GM23248 (cell line): ENCODE measurements at regions not wholly inside any gene's neighbourhood (a gene's known extent, or its start where the extent isn't known, plus 50 kb on each side); places are given as distances from the start of the nearest gene placed in this dataset.
"Not testable (repeated sequence)": the region's sequence is repeated elsewhere in the genome, so short reads cannot be mapped to it uniquely, and the experiment has no call there.

Source experiments
- DNase-seq: peaks from one replicate; pipeline ENCODE4 v3.0.0-alpha.2; 2015
- H2AFZ ChIP-seq: fragments of 200-600 bp; sonication (generic); 2 replicates; pipeline ENCODE4 v1.6.1; 2016; ENCODE audit warnings: antibody characterized with exemption
- H3F3A ChIP-seq: fragments of 200-600 bp; sonication (generic); 2 replicates; pipeline ENCODE4 v1.6.1; 2016; ENCODE audit warnings: mild to moderate bottlenecking, antibody characterized with exemption, mixed run types; ENCODE audit not compliant: insufficient read depth
- H3K27ac ChIP-seq: fragments of 200-600 bp; sonication (generic); 2 replicates; pipeline ENCODE4 v1.5.1; 2016; ENCODE audit warnings: mild to moderate bottlenecking
- H3K27me3 ChIP-seq: fragments of 200-600 bp; sonication (generic); replicated peaks from 2 replicates; pipeline ENCODE4 v1.6.1; 2016; ENCODE audit warnings: mild to moderate bottlenecking; ENCODE audit not compliant: insufficient read depth
- H3K36me3 ChIP-seq: fragments of 200-600 bp; sonication (generic); 2 replicates; pipeline ENCODE4 v1.6.1; 2016; ENCODE audit warnings: low read depth, mild to moderate bottlenecking
- H3K4me1 ChIP-seq: fragments of 200-600 bp; sonication (generic); 2 replicates; pipeline ENCODE4 v1.6.1; 2016; ENCODE audit warnings: mild to moderate bottlenecking; ENCODE audit not compliant: insufficient read depth
- H3K4me2 ChIP-seq: fragments of 200-600 bp; sonication (generic); one replicate; pipeline ENCODE4 v1.6.1; 2016; ENCODE audit warnings: mild to moderate bottlenecking; ENCODE audit not compliant: unreplicated experiment
- H3K4me3 ChIP-seq: fragments of 200-600 bp; sonication (generic); 2 replicates; pipeline ENCODE4 v1.5.1; 2016; ENCODE audit warnings: mild to moderate bottlenecking
- H3K79me2 ChIP-seq: fragments of 200-600 bp; sonication (generic); 2 replicates; pipeline ENCODE4 v1.6.1; 2016; ENCODE audit warnings: mild to moderate bottlenecking; ENCODE audit not compliant: insufficient read depth
- H3K9ac ChIP-seq: fragments of 200-600 bp; sonication (generic); 2 replicates; pipeline ENCODE4 v1.6.1; 2016; ENCODE audit warnings: mild to moderate bottlenecking
- H3K9me2 ChIP-seq: fragments of 200-600 bp; sonication (generic); 2 replicates; pipeline ENCODE4 v1.6.1; 2016; ENCODE audit warnings: mixed run types, mild to moderate bottlenecking, moderate library complexity; ENCODE audit not compliant: insufficient read depth
- H3K9me3 ChIP-seq: fragments of 200-600 bp; sonication (generic); one replicate; pipeline ENCODE4 v1.6.1; 2017; ENCODE audit warnings: low read depth
- H4K20me1 ChIP-seq: fragments of 200-600 bp; sonication (generic); 2 replicates; pipeline ENCODE4 v1.6.0; 2016; ENCODE audit not compliant: insufficient read depth
- EZH2 ChIP-seq: fragments of 200-600 bp; sonication (generic); IDR thresholded peaks from 2 replicates; pipeline ENCODE4 v1.6.1; 2018; ENCODE audit warnings: antibody characterized with exemption, mild to moderate bottlenecking; ENCODE audit not compliant: insufficient read depth, poor library complexity, severe bottlenecking
- EZH2phosphoT487 ChIP-seq: fragments of 200-600 bp; sonication (generic); IDR thresholded peaks from 2 replicates; pipeline ENCODE4 v1.6.1; 2018; ENCODE audit warnings: antibody characterized with exemption, moderate library complexity, mild to moderate bottlenecking, low read depth; ENCODE audit not compliant: insufficient read depth
- WGBS, 2 experiments: methylation state at CpG; one replicate each; pipeline ENCODE4 v1.1.6; 2015 to 2017; ENCODE audit warnings: low lambda C conversion rate in 2 of 2, low coverage in 1 of 2; ENCODE audit errors: missing lambda C conversion rate in 2 of 2; 5-methylcytosine and 5-hydroxymethylcytosine counted together
- in situ Hi-C: fragments of 300-500 bp; cut with MboI; formaldehyde crosslinking; loops from 2 replicates; pipeline ENCODE4 v1.15.0; 2020

DNA sequence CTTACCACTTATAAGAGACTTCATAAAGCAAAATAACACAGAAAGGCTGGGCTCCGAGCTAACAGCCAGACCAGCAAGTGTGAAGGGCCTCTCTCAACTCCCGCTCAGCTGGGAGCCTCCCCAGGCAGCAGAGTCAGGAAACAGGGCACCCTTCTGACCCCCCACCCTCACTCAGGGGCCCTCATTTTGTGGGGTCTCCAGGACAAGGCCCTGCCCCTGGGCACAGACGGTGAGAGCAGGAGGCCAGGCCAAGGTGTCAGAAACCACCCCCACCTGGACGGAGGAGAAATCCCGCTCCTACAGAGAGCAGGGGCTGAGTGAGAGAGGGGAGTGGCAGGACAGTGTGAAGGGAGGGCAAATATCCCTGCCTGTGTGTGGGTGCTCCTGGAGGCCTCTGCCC, 135.8 kb upstream of the FOXD4L5 start:
- no peak overlapping the region for H2AFZ ChIP-seq
- H4K20me1 ChIP-seq, result no peaks in the 10 kb centered on the region
- no peak overlapping the region for H3K4me3 ChIP-seq
- no peaks in the 10 kb centered on the region for H3K9me3 ChIP-seq
- H3K27ac ChIP-seq, result no peak overlapping the region
- peaks cover 6% of the 10 kb centered on the region; the same call in 1 of the 2 replicates for H3F3A ChIP-seq
- in situ Hi-C loops, result no loop called here
- no peaks in the 10 kb centered on the region for H3K79me2 ChIP-seq
- no peaks in the 10 kb centered on the region for H3K27me3 ChIP-seq
- TF ChIP-seq EZH2 (no peak), EZH2phosphoT487 (no peak)
- no peaks in the 10 kb centered on the region for H3K4me1 ChIP-seq
- no peaks in the 10 kb centered on the region for H3K36me3 ChIP-seq
- no peak overlapping the region for H3K4me2 ChIP-seq
- 21 to 25% methylated on average over 5 of the region's 5 CpGs for WGBS, 2 experiments
- H3K9me2 ChIP-seq, result no peaks in the 10 kb centered on the region
- no peak for DNase-seq
- no peak overlapping the region for H3K9ac ChIP-seq

DNA sequence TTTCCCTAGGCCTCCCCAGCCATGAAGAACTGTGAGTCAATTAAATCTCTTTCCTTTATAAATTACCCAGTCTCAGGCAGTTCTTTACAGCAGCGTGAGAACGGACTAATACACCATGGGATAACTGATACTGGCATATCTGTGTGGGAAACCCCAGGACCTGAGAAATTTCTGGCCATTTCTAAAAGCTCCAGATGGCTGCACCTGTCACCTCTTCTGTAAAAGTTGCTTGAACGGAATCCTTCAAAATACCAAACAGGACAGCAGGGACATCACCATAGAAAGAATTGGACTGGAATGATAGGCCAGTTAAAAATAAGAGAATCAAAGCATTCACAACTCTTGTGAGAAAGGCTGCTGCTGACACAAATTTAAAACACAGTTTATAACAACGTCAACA, 134.0 kb upstream of the FOXD4L5 start:
- H2AFZ ChIP-seq, H3K9ac ChIP-seq, H3F3A ChIP-seq, H3K9me3 ChIP-seq, H3K4me3 ChIP-seq, H4K20me1 ChIP-seq, in situ Hi-C loops, DNase-seq, H3K9me2 ChIP-seq, H3K79me2 ChIP-seq, H3K36me3 ChIP-seq, H3K27ac ChIP-seq, H3K4me2 ChIP-seq, H3K27me3 ChIP-seq, H3K4me1 ChIP-seq: not testable (repeated sequence)
- whole genome bisulfite sequencing, 2 experiments, result 11 to 13% methylated on average over 4 of the region's 4 CpGs

- H3K27me3 ChIP-seq, H3K4me2 ChIP-seq, DNase-seq, H3K4me1 ChIP-seq, H4K20me1 ChIP-seq, H3K9ac ChIP-seq, H3K9me2 ChIP-seq, H3K27ac ChIP-seq, H3K36me3 ChIP-seq, H3K9me3 ChIP-seq, H3F3A ChIP-seq, in situ Hi-C loops, H3K79me2 ChIP-seq, H2AFZ ChIP-seq, H3K4me3 ChIP-seq: not testable (repeated sequence)
- WGBS, 2 experiments, result 17% methylated on average over 7 of the region's 7 CpGs
Measured at GRCh38 chr9:65416948-65417347, 131.9 kb upstream of the FOXD4L5 start.

GRCh38 chr9:65414249-65414648, 129.2 kb upstream of the FOXD4L5 start:
- in situ Hi-C loops, H4K20me1 ChIP-seq, H3K9ac ChIP-seq: not testable (repeated sequence)

DNA sequence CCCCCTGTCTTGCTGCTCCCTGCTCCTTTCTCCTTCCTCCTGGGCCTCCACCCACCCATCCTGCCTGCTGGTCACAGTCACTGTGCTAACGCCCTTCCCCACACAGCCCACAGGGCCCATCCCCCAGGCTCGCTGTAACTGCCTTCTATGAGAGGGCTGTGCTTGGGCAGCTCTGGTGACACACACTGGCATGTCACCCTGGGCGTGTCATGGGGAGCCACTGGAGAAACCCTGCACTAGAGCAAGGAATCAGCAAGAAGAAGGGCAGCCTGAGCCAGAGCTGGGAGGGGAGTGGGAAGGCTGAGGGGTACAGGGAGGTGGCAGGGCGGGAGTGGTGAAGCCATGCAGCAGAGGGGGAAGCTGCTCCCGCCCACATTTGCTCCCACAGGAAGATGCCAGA, 128.4 kb upstream of the FOXD4L5 start:
- H2AFZ ChIP-seq, H3K27ac ChIP-seq, H3K36me3 ChIP-seq, H4K20me1 ChIP-seq, H3K4me3 ChIP-seq, H3K9ac ChIP-seq, H3K4me2 ChIP-seq, H3K4me1 ChIP-seq, DNase-seq, H3K9me2 ChIP-seq, H3F3A ChIP-seq, in situ Hi-C loops, H3K79me2 ChIP-seq, H3K27me3 ChIP-seq, H3K9me3 ChIP-seq: not testable (repeated sequence)
- WGBS, 2 experiments, result 17 to 25% methylated on average over 5 of the region's 5 CpGs

More at GRCh38 chr9:65414249-65414648, 129.2 kb upstream of the FOXD4L5 start:
- H3K27me3 ChIP-seq, H3K4me1 ChIP-seq, H2AFZ ChIP-seq, H3K36me3 ChIP-seq, H3F3A ChIP-seq, H3K4me3 ChIP-seq, H3K9me3 ChIP-seq, H3K27ac ChIP-seq, H3K79me2 ChIP-seq, DNase-seq, H3K9me2 ChIP-seq, H3K4me2 ChIP-seq: not testable (repeated sequence)
- WGBS, 2 experiments, result 12 to 16% methylated on average over 4 of the region's 4 CpGs
